Tibial nerve (tissue), 4 donors: ENCODE measurements at regions not wholly inside any gene's neighbourhood (a gene's known extent, or its start where the extent isn't known, plus 50 kb on each side); places are given as distances from the start of the nearest gene placed in this dataset.

Experiments used
- DNase-seq, 2 donors: peaks; one replicate each; pipeline ENCODE4 v3.0.0-alpha.2; 2019; ENCODE audit warnings: low spot score in 2 of 2
- H3K27ac ChIP-seq, 4 donors: fragments of 200-600 bp; sonication (generic) in 3 of 4; one replicate each; pipeline ENCODE4 v1.5.1; 2017 to 2019; ENCODE audit warnings: mild to moderate bottlenecking in 1 of 4
- H3K27me3 ChIP-seq, 2 donors: fragments of 200-600 bp; sonication (generic) in 1 of 2; one replicate each; pipeline versions ENCODE4 v1.5.1 to v1.6.0; 2017 to 2019
- H3K36me3 ChIP-seq, 3 donors: fragments of 200-600 bp; sonication (generic); one replicate each; pipeline ENCODE4 v1.5.1; 2018 to 2019
- H3K4me1 ChIP-seq, 4 donors: fragments of 200-600 bp; sonication (generic) in 3 of 4; one replicate each; pipeline ENCODE4 v1.5.1; 2017 to 2019
- H3K4me3 ChIP-seq, 4 donors: fragments of 200-600 bp; sonication (generic) in 3 of 4; one replicate each; pipeline ENCODE4 v1.5.1; 2017 to 2019; ENCODE audit warnings: mild to moderate bottlenecking in 1 of 4, moderate library complexity in 1 of 4
- H3K9me3 ChIP-seq, 4 donors: fragments of 200-600 bp; sonication (generic) in 3 of 4; one replicate each; pipeline ENCODE4 v1.5.1; 2017 to 2019
- CTCF ChIP-seq, 5 experiments: fragments of 200-600 bp in 3 of 5; fragments of 450-650 bp in 2 of 5; sonication (generic) in 3 of 5; IDR thresholded peaks; one replicate each; pipeline ENCODE4 v1.5.1; 2016 to 2019; ENCODE audit warnings: antibody characterized with exemption in 5 of 5, mild to moderate bottlenecking in 3 of 5, moderate library complexity in 2 of 5
- EP300 ChIP-seq, 2 donors: sonication (generic); formaldehyde crosslinking; IDR thresholded peaks; one replicate each; pipeline ENCODE4 v1.6.1; 2017; ENCODE audit warnings: antibody characterized with exemption in 2 of 2, mild to moderate bottlenecking in 1 of 2
- POLR2A ChIP-seq, 2 donors: fragments of 450-650 bp; IDR thresholded peaks; one replicate each; pipeline ENCODE4 v1.6.1; 2017; ENCODE audit warnings: antibody characterized with exemption in 2 of 2, mild to moderate bottlenecking in 2 of 2, moderate library complexity in 2 of 2
- WGBS, 2 donors: methylation state at CpG; one replicate each; pipeline ENCODE4 v1.1.5; 2018; 5-methylcytosine and 5-hydroxymethylcytosine counted together

- Histone ChIP-seq H3K27ac (no peak overlapping the region), H3K36me3 (no peaks in the 10 kb centered on the region), H3K4me3 (no peak overlapping the region), H3K27me3 (no peaks in the 10 kb centered on the region), H3K9me3 (no peaks in the 10 kb centered on the region), H3K4me1 (no peaks in the 10 kb centered on the region)
- WGBS, 2 donors, result 90 to 92% methylated on average over 6 of the region's 6 CpGs
- TF ChIP-seq POLR2A (IDR thresholded peaks at IDR 0.05) (no peak), CTCF (IDR thresholded peaks at IDR 0.05) (no peak), EP300 (IDR thresholded peaks at IDR 0.05) (no peak)
- DNase-seq, result no peak
Measured at GRCh38 chr5:8663374-8663773, 794.4 kb downstream of the MTRR start.

- TF ChIP-seq EP300 (IDR thresholded peaks at IDR 0.05), result no peak
- no peak for TF ChIP-seq CTCF (IDR thresholded peaks at IDR 0.05)
- no peak for TF ChIP-seq POLR2A (IDR thresholded peaks at IDR 0.05)
- H3K27ac ChIP-seq, result no peak overlapping the region
Measured at GRCh38 chr5:8675182-8675581, 806.2 kb downstream of the MTRR start.

GRCh38 chr5:8676695-8677094, 807.7 kb downstream of the MTRR start:
- no peak for DNase-seq
- Histone ChIP-seq H3K4me3 (no peak overlapping the region), H3K36me3 (no peaks in the 10 kb centered on the region), H3K4me1 (no peaks in the 10 kb centered on the region), H3K27me3 (no peaks in the 10 kb centered on the region), H3K27ac (no peak overlapping the region), H3K9me3 (peaks cover 0 to 3% (median 0%) of the 10 kb centered on the region in 4 donors)
- no peak for TF ChIP-seq POLR2A (IDR thresholded peaks at IDR 0.05)
- no peak for TF ChIP-seq CTCF (IDR thresholded peaks at IDR 0.05)
- TF ChIP-seq EP300 (IDR thresholded peaks at IDR 0.05), result no peak
- 51 to 57% methylated on average over 3 of the region's 3 CpGs for WGBS, 2 donors

More at GRCh38 chr5:8675182-8675581, 806.2 kb downstream of the MTRR start:
- Histone ChIP-seq H3K36me3 (no peaks in the 10 kb centered on the region), H3K4me1 (no peaks in the 10 kb centered on the region), H3K4me3 (no peak overlapping the region), H3K27me3 (no peaks in the 10 kb centered on the region), H3K9me3 (peaks cover 0 to 3% (median 0%) of the 10 kb centered on the region in 4 donors)
- DNase-seq, result no peak
- 50 to 62% methylated on average over 2 of the region's 2 CpGs for WGBS, 2 donors

- Histone ChIP-seq H3K36me3 (no peaks in the 10 kb centered on the region), H3K4me3 (no peak overlapping the region), H3K9me3 (peaks cover 0 to 3% (median 0%) of the 10 kb centered on the region in 4 donors), H3K4me1 (no peaks in the 10 kb centered on the region), H3K27me3 (no peaks in the 10 kb centered on the region), H3K27ac (no peak overlapping the region)
- WGBS, 2 donors, result 80 to 81% methylated on average over 3 of the region's 3 CpGs
- no peak for DNase-seq
- no peak for TF ChIP-seq POLR2A (IDR thresholded peaks at IDR 0.05)
Measured at GRCh38 chr5:8682381-8682780, 813.4 kb downstream of the MTRR start.

- DNase-seq, result no peak
- TF ChIP-seq EP300 (IDR thresholded peaks at IDR 0.05) (no peak), POLR2A (IDR thresholded peaks at IDR 0.05) (no peak), CTCF (IDR thresholded peaks at IDR 0.05) (no peak)
- Histone ChIP-seq H3K4me3 (no peak overlapping the region), H3K27ac (no peak overlapping the region), H3K36me3 (no peaks in the 10 kb centered on the region), H3K27me3 (no peaks in the 10 kb centered on the region), H3K4me1 (no peaks in the 10 kb centered on the region), H3K9me3 (peaks cover 0 to 3% (median 0%) of the 10 kb centered on the region in 4 donors)
- WGBS, 2 donors, result 76 to 84% methylated on average over 2 of the region's 2 CpGs
Measured at GRCh38 chr5:8683496-8683895, 814.5 kb downstream of the MTRR start.

GRCh38 chr5:8685704-8686103, 816.8 kb downstream of the MTRR start:
- DNase-seq, result no peak
- H3K27ac ChIP-seq, result no peak overlapping the region
- H3K4me3 ChIP-seq, result no peak overlapping the region
- H3K4me1 ChIP-seq, result no peaks in the 10 kb centered on the region
- H3K9me3 ChIP-seq, result no peaks in the 10 kb centered on the region
- H3K27me3 ChIP-seq, result no peaks in the 10 kb centered on the region
- 80 to 95% methylated on average over 2 of the region's 2 CpGs for WGBS, 2 donors
- TF ChIP-seq EP300 (IDR thresholded peaks at IDR 0.05) (no peak), POLR2A (IDR thresholded peaks at IDR 0.05) (no peak), CTCF (IDR thresholded peaks at IDR 0.05) (no peak)
- H3K36me3 ChIP-seq, result no peaks in the 10 kb centered on the region
